ENCODE measurements at regions not wholly inside any gene's neighbourhood (a gene's known extent, or its start where the extent isn't known, plus 50 kb on each side); places are given as distances from the start of the nearest gene placed in this dataset.

DNA sequence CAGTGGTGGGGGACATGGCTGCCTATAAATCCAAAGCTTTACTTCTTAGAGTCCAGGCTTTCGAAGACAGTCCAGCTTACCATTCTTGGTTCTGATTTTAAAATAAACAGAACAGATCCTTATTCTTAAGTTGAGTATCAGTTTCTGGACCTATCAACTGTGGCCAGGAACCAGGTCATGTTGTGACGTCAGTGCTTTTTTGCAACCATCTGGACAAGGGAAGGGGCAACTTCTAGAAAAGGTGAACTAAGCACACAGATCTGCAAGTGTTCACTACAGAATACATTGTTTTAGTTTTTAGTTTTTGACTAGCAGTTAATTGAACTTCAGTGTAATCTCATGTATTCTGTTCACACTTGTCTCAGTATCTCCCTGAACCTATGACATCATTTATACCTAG is 326.0 kb upstream of the MGAT5 start (continued):
- TF ChIP-seq, protein P1, sequence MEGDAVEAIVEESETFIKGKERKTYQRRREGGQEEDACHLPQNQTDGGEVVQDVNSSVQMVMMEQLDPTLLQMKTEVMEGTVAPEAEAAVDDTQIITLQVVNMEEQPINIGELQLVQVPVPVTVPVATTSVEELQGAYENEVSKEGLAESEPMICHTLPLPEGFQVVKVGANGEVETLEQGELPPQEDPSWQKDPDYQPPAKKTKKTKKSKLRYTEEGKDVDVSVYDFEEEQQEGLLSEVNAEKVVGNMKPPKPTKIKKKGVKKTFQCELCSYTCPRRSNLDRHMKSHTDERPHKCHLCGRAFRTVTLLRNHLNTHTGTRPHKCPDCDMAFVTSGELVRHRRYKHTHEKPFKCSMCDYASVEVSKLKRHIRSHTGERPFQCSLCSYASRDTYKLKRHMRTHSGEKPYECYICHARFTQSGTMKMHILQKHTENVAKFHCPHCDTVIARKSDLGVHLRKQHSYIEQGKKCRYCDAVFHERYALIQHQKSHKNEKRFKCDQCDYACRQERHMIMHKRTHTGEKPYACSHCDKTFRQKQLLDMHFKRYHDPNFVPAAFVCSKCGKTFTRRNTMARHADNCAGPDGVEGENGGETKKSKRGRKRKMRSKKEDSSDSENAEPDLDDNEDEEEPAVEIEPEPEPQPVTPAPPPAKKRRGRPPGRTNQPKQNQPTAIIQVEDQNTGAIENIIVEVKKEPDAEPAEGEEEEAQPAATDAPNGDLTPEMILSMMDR (conservative IDR thresholded peaks at IDR 0.05; ENCODE audit: low read depth in 2 of 2), result no peak
- no peak for TF ChIP-seq STAT1 (IDR thresholded peaks at IDR 0.05; ENCODE audit: unreplicated experiment)
- no peak for TF ChIP-seq JUNB (IDR thresholded peaks at IDR 0.05; ENCODE audit: unreplicated experiment)

- peaks cover 5% of the 10 kb centered on the region; the same call in 1 of the 3 replicates for H3K4me1 Mint-ChIP-seq
- no peak for DNase-seq (ENCODE audit: low spot score)
- H3K79me2 ChIP-seq (replicated peaks; ENCODE audit: insufficient read depth), result no peaks in the 10 kb centered on the region
- TF ChIP-seq STAT1 (IDR thresholded peaks at IDR 0.05; ENCODE audit: unreplicated experiment) (no peak), EZH2 (IDR thresholded peaks at IDR 0.05; ENCODE audit: low read depth, unreplicated experiment) (no peak), CREB1 (CRISPR knock-in tag; IDR thresholded peaks at IDR 0.05; ENCODE audit: low read depth) (no peak), EZH2phosphoT487 (IDR thresholded peaks at IDR 0.05; ENCODE audit: unreplicated experiment) (no peak), ZNF114 (CRISPR knock-in tag; IDR thresholded peaks at IDR 0.05) (no peak), JUNB (IDR thresholded peaks at IDR 0.05; ENCODE audit: unreplicated experiment) (no peak), POLR2AphosphoS5 (IDR thresholded peaks at IDR 0.05; ENCODE audit: low read depth) (no peak), NANOG (IDR thresholded peaks at IDR 0.05; ENCODE audit: borderline replicate concordance) (no peak), ZNF331 (CRISPR knock-in tag; IDR thresholded peaks at IDR 0.05; ENCODE audit: low read depth) (no peak)
- TF ChIP-seq, protein P2, sequence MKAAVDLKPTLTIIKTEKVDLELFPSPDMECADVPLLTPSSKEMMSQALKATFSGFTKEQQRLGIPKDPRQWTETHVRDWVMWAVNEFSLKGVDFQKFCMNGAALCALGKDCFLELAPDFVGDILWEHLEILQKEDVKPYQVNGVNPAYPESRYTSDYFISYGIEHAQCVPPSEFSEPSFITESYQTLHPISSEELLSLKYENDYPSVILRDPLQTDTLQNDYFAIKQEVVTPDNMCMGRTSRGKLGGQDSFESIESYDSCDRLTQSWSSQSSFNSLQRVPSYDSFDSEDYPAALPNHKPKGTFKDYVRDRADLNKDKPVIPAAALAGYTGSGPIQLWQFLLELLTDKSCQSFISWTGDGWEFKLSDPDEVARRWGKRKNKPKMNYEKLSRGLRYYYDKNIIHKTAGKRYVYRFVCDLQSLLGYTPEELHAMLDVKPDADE (IDR thresholded peaks at IDR 0.05), result no peak
- TF ChIP-seq, protein P3, sequence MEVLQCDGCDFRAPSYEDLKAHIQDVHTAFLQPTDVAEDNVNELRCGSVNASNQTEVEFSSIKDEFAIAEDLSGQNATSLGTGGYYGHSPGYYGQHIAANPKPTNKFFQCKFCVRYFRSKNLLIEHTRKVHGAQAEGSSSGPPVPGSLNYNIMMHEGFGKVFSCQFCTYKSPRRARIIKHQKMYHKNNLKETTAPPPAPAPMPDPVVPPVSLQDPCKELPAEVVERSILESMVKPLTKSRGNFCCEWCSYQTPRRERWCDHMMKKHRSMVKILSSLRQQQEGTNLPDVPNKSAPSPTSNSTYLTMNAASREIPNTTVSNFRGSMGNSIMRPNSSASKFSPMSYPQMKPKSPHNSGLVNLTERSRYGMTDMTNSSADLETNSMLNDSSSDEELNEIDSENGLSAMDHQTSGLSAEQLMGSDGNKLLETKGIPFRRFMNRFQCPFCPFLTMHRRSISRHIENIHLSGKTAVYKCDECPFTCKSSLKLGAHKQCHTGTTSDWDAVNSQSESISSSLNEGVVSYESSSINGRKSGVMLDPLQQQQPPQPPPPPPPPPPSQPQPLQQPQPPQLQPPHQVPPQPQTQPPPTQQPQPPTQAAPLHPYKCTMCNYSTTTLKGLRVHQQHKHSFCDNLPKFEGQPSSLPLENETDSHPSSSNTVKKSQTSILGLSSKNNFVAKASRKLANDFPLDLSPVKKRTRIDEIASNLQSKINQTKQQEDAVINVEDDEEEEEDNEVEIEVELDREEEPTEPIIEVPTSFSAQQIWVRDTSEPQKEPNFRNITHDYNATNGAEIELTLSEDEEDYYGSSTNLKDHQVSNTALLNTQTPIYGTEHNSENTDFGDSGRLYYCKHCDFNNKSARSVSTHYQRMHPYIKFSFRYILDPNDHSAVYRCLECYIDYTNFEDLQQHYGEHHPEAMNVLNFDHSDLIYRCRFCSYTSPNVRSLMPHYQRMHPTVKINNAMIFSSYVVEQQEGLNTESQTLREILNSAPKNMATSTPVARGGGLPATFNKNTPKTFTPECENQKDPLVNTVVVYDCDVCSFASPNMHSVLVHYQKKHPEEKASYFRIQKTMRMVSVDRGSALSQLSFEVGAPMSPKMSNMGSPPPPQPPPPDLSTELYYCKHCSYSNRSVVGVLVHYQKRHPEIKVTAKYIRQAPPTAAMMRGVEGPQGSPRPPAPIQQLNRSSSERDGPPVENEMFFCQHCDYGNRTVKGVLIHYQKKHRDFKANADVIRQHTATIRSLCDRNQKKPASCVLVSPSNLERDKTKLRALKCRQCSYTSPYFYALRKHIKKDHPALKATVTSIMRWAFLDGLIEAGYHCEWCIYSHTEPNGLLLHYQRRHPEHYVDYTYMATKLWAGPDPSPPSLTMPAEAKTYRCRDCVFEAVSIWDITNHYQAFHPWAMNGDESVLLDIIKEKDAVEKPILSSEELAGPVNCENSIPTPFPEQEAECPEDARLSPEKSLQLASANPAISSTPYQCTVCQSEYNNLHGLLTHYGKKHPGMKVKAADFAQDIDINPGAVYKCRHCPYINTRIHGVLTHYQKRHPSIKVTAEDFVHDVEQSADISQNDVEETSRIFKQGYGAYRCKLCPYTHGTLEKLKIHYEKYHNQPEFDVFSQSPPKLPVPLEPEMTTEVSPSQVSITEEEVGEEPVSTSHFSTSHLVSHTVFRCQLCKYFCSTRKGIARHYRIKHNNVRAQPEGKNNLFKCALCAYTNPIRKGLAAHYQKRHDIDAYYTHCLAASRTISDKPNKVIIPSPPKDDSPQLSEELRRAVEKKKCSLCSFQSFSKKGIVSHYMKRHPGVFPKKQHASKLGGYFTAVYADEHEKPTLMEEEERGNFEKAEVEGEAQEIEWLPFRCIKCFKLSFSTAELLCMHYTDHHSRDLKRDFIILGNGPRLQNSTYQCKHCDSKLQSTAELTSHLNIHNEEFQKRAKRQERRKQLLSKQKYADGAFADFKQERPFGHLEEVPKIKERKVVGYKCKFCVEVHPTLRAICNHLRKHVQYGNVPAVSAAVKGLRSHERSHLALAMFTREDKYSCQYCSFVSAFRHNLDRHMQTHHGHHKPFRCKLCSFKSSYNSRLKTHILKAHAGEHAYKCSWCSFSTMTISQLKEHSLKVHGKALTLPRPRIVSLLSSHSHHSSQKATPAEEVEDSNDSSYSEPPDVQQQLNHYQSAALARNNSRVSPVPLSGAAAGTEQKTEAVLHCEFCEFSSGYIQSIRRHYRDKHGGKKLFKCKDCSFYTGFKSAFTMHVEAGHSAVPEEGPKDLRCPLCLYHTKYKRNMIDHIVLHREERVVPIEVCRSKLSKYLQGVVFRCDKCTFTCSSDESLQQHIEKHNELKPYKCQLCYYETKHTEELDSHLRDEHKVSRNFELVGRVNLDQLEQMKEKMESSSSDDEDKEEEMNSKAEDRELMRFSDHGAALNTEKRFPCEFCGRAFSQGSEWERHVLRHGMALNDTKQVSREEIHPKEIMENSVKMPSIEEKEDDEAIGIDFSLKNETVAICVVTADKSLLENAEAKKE (CRISPR knock-in tag; IDR thresholded peaks at IDR 0.05), result no peak
- TF ChIP-seq, protein P1 (conservative IDR thresholded peaks at IDR 0.05; ENCODE audit: low read depth in 2 of 2), result no peak
These were observed 317.8 kb upstream of the MGAT5 start for GRCh38 chr2:133936096-133936495.

More at GRCh38 chr2:133936096-133936495, 317.8 kb upstream of the MGAT5 start:
- no peak for ATAC-seq
- no peaks in the 10 kb centered on the region for H3K36me3 ChIP-seq (ENCODE audit: insufficient read depth)
- Mint-ChIP-seq H3K27ac (no peak overlapping the region), H3K36me3 (ENCODE audit: low read depth) (no peaks in the 10 kb centered on the region), H3K4me3 (no peak overlapping the region), H3K9me3 (no peaks in the 10 kb centered on the region), H3K27me3 (ENCODE audit: insufficient read depth, low read depth, poor library complexity) (peaks cover 2% of the 10 kb centered on the region)
- no peaks in the 10 kb centered on the region for H3K9me2 ChIP-seq (ENCODE audit: insufficient read depth)
- H3K4me3 ChIP-seq, result no peak overlapping the region
- no peaks in the 10 kb centered on the region; the same call in 1 of the 2 replicates for H3K4me1 ChIP-seq (ENCODE audit: insufficient read depth)
- no peaks in the 10 kb centered on the region for H3F3A ChIP-seq (replicated peaks; ENCODE audit: low read depth)
- H3K27me3 ChIP-seq (ENCODE audit: insufficient read depth), result no peaks in the 10 kb centered on the region
- no peak overlapping the region for H3K4me2 ChIP-seq
- H2AFZ ChIP-seq, result no peak overlapping the region
- H3K27ac ChIP-seq (ENCODE audit: low read depth), result no peak overlapping the region
- no peaks in the 10 kb centered on the region for H4K20me1 ChIP-seq (replicated peaks; ENCODE audit: insufficient read depth)

Measured in GM23338 (cell line).